GM18499 (cell line): ENCODE measurements at regions not wholly inside any gene's neighbourhood (a gene's known extent, or its start where the extent isn't known, plus 50 kb on each side); places are given as distances from the start of the nearest gene placed in this dataset.

Source experiments
- ATAC-seq: cut with Tn5 transposase; IDR thresholded peaks from one replicate; pipeline ENCODE4 v1.9.1; 2021; ENCODE audit warnings: moderate number of reproducible peaks; ENCODE audit not compliant: insufficient read depth, unreplicated experiment

GRCh38 chr1:235925016-235925415 lies 58.3 kb upstream of the LYST start:
- ATAC-seq = no peak

- no peak for ATAC-seq
Observed at GRCh38 chr1:235923466-235924021, 56.8 kb upstream of the LYST start.

- ATAC-seq = no peak
Observed at GRCh38 chr1:235920596-235921375, 54.1 kb upstream of the LYST start.

GRCh38 chr1:235919833-235920441 lies 53.2 kb upstream of the LYST start:
- ATAC-seq = no peak

- no peak for ATAC-seq
Observed at GRCh38 chr1:235919127-235919832, 52.6 kb upstream of the LYST start.

- no peak for ATAC-seq
Observed at GRCh38 chr1:235918465-235918864, 51.8 kb upstream of the LYST start.

- ATAC-seq = no peak
Observed at GRCh38 chr1:235918032-235918431, 51.3 kb upstream of the LYST start.

- peak; percentile 80 for ATAC-seq
Observed at GRCh38 chr1:235917267-235917811, 50.6 kb upstream of the LYST start.
